SH-SY5Y (cell line): ENCODE measurements at regions not wholly inside any gene's neighbourhood (a gene's known extent, or its start where the extent isn't known, plus 50 kb on each side); places are given as distances from the start of the nearest gene placed in this dataset.

Experiments
- GATA2 ChIP-seq: IDR thresholded peaks from 2 replicates; pipeline ENCODE4 v1.6.1; 2011; ENCODE audit warnings: mild to moderate bottlenecking, low read depth, low read length
- GATA3 ChIP-seq: IDR thresholded peaks from 2 replicates; pipeline ENCODE4 v1.6.1; 2011; ENCODE audit warnings: low read depth, mild to moderate bottlenecking, low read length, moderate library complexity

DNA sequence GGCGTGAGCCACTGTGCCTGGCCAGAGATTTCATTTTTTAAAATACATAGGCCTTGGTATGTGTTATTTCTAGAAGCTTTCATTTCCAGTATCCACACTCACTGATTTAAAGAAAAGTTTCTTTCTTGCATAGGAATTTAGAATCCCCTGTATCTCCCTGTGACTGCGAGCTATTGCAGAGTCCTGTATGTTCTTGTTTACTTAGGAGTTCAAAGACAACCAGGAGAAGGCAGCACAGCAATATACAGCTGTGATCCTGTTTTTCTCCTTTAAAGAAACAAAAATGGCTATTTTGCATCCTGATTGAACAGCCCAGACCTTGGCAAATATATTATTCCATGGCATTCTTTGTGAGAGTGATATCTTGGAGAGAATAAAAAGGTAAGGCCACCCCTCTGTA lies 185.0 kb upstream of the COX10 start:
- TF ChIP-seq GATA2, result no peak
- no peak for TF ChIP-seq GATA3
